Endodermal cell (in vitro differentiated cells): ENCODE measurements at regions not wholly inside any gene's neighbourhood (a gene's known extent, or its start where the extent isn't known, plus 50 kb on each side); places are given as distances from the start of the nearest gene placed in this dataset.

ENCODE experiments used
- DNase-seq: peaks from one replicate; pipeline ENCODE4 v3.0.0-alpha.2; 2017
- H3K27ac ChIP-seq: 2 replicates; pipeline ENCODE4 v1.5.1; 2013; ENCODE audit warnings: mild to moderate bottlenecking, low read depth, low read length, moderate library complexity
- H3K27me3 ChIP-seq: 2 replicates; pipeline ENCODE4 v1.6.1; 2013; ENCODE audit warnings: mild to moderate bottlenecking, low read length, moderate library complexity; ENCODE audit not compliant: insufficient read depth, control insufficient read depth, poor library complexity, severe bottlenecking
- H3K36me3 ChIP-seq: 2 replicates; pipeline ENCODE4 v1.7.0; 2013; ENCODE audit warnings: mild to moderate bottlenecking, low read length, moderate library complexity; ENCODE audit not compliant: control insufficient read depth, insufficient read depth
- H3K4me1 ChIP-seq: one replicate; pipeline ENCODE4 v1.7.0; 2013; ENCODE audit warnings: low read length; ENCODE audit not compliant: control insufficient read depth, insufficient read depth
- H3K4me3 ChIP-seq: 2 replicates; pipeline ENCODE4 v1.5.1; 2013; ENCODE audit warnings: mild to moderate bottlenecking, low read length, moderate library complexity
- H3K9ac ChIP-seq: 2 replicates; pipeline ENCODE4 v1.6.1; 2013; ENCODE audit warnings: mild to moderate bottlenecking, low read length, moderate library complexity; ENCODE audit not compliant: poor library complexity, severe bottlenecking; ENCODE audit errors: extremely low read depth
- H3K9me3 ChIP-seq: 2 replicates; pipeline ENCODE4 v1.6.1; 2013; ENCODE audit warnings: mild to moderate bottlenecking, low read length, moderate library complexity; ENCODE audit not compliant: control insufficient read depth
- H3K27ac Mint-ChIP-seq: 2 replicates; pipeline ENCODE4 v1.8.0; 2020; ENCODE audit warnings: mixed read lengths
- H3K27me3 Mint-ChIP-seq: 2 replicates; pipeline ENCODE4 v1.8.0; 2021; ENCODE audit warnings: mild to moderate bottlenecking, mixed read lengths; ENCODE audit not compliant: insufficient read depth
- H3K36me3 Mint-ChIP-seq: 2 replicates; pipeline ENCODE4 v1.8.0; 2020; ENCODE audit warnings: low read depth, mixed read lengths
- H3K4me1 Mint-ChIP-seq: 2 replicates; pipeline ENCODE4 v1.8.0; 2020; ENCODE audit warnings: mixed read lengths
- H3K4me3 Mint-ChIP-seq: 2 replicates; pipeline ENCODE4 v1.8.0; 2020; ENCODE audit warnings: mild to moderate bottlenecking, moderate library complexity, mixed read lengths
- H3K9me3 Mint-ChIP-seq: 2 replicates; pipeline ENCODE4 v1.8.0; 2020; ENCODE audit warnings: mild to moderate bottlenecking, mixed read lengths
- CTCF ChIP-seq: fragments of 200-600 bp; sonication (generic); conservative IDR thresholded peaks from 2 replicates; pipeline ENCODE4 v1.5.0; 2021; ENCODE audit warnings: antibody characterized with exemption, mild to moderate bottlenecking
- WGBS, 2 experiments: methylation state at CpG; one replicate each; pipeline versions ENCODE4 v1.1.5 to v1.1.7; 2013; ENCODE audit warnings: missing lambda C conversion rate in 2 of 2, mixed read lengths in 1 of 2; ENCODE audit not compliant: insufficient coverage in 1 of 2, insufficient read length in 1 of 2; 5-methylcytosine and 5-hydroxymethylcytosine counted together

- Histone ChIP-seq H3K4me3 (no peak overlapping the region), H3K27ac (no peak overlapping the region), H3K27me3 (no peaks in the 10 kb centered on the region), H3K9me3 (no peaks in the 10 kb centered on the region), H3K4me1 (no peaks in the 10 kb centered on the region), H3K9ac (no peak overlapping the region), H3K36me3 (no peaks in the 10 kb centered on the region)
- 94 to 100% methylated on average over 3 of the region's 3 CpGs for WGBS, 2 experiments
- Mint-ChIP-seq H3K4me1 (no peaks in the 10 kb centered on the region), H3K9me3 (no peaks in the 10 kb centered on the region), H3K36me3 (no peaks in the 10 kb centered on the region), H3K27me3 (peaks cover 1% of the 10 kb centered on the region), H3K4me3 (no peak overlapping the region), H3K27ac (no peak overlapping the region)
- DNase-seq = no peak
- no peak for TF ChIP-seq CTCF
These were observed 164.0 kb upstream of the UBASH3B start for GRCh38 chr11:122491509-122491908.

- DNase-seq = no peak
- Histone ChIP-seq H3K9me3 (no peaks in the 10 kb centered on the region), H3K27me3 (no peaks in the 10 kb centered on the region), H3K9ac (no peak overlapping the region), H3K4me3 (no peak overlapping the region), H3K27ac (no peak overlapping the region), H3K36me3 (no peaks in the 10 kb centered on the region), H3K4me1 (no peaks in the 10 kb centered on the region)
- no peak for TF ChIP-seq CTCF
- no peaks in the 10 kb centered on the region for H3K4me1 Mint-ChIP-seq
- peaks cover 1% of the 10 kb centered on the region for H3K27me3 Mint-ChIP-seq
- H3K9me3 Mint-ChIP-seq = peaks cover 3% of the 10 kb centered on the region
- no peaks in the 10 kb centered on the region for H3K36me3 Mint-ChIP-seq
- no peak overlapping the region for H3K27ac Mint-ChIP-seq
- no peak overlapping the region for H3K4me3 Mint-ChIP-seq
- 95 to 96% methylated on average over 7 to 8 of the region's 8 CpGs for WGBS, 2 experiments
These were observed 166.4 kb upstream of the UBASH3B start for GRCh38 chr11:122488892-122489706.

- H3K4me3 ChIP-seq = no peak overlapping the region
- Mint-ChIP-seq H3K4me3 (no peak overlapping the region), H3K4me1 (no peaks in the 10 kb centered on the region), H3K36me3 (no peaks in the 10 kb centered on the region), H3K27ac (no peak overlapping the region), H3K9me3 (peaks cover 15% of the 10 kb centered on the region), H3K27me3 (peaks cover 1% of the 10 kb centered on the region)
- H3K9me3 ChIP-seq = peaks cover 13% of the 10 kb centered on the region
- no peak for TF ChIP-seq CTCF
- no peaks in the 10 kb centered on the region for H3K4me1 ChIP-seq
- no peaks in the 10 kb centered on the region for H3K27me3 ChIP-seq
- DNase-seq = no peak
- H3K36me3 ChIP-seq = no peaks in the 10 kb centered on the region
- no peak overlapping the region for H3K9ac ChIP-seq
- no peak overlapping the region for H3K27ac ChIP-seq
- 96 to 100% methylated on average over 1 to 3 of the region's 3 CpGs for WGBS, 2 experiments
These were observed 167.9 kb upstream of the UBASH3B start for GRCh38 chr11:122487669-122488068.
